GM06990 (cell line): ENCODE measurements at regions not wholly inside any gene's neighbourhood (a gene's known extent, or its start where the extent isn't known, plus 50 kb on each side); places are given as distances from the start of the nearest gene placed in this dataset.

Source experiments
- DNase-seq: peaks from one replicate; pipeline ENCODE4 v3.0.0-alpha.2; 2011; ENCODE audit not compliant: insufficient read length; ENCODE audit errors: extremely low read depth
- H3K27me3 ChIP-seq: replicated peaks from 2 replicates; pipeline ENCODE4 v1.6.0; 2011; ENCODE audit warnings: low read length; ENCODE audit not compliant: control insufficient read depth, insufficient read depth
- H3K36me3 ChIP-seq: 2 replicates; pipeline ENCODE4 v1.5.1; 2011; ENCODE audit warnings: low read length; ENCODE audit not compliant: control insufficient read depth, insufficient read depth
- H3K4me3 ChIP-seq: replicated peaks from 2 replicates; pipeline ENCODE4 v1.5.1; 2011; ENCODE audit warnings: low read depth, mild to moderate bottlenecking, control low read depth, low read length
- CTCF ChIP-seq: IDR thresholded peaks from 2 replicates; pipeline ENCODE4 v1.5.1; 2011; ENCODE audit warnings: low read length, control low read depth, mild to moderate bottlenecking, inconsistent platforms; ENCODE audit not compliant: insufficient read depth, poor library complexity, severe bottlenecking

- DNase-seq: no peak
- H3K4me3 ChIP-seq: no peak overlapping the region
- H3K27me3 ChIP-seq: no peaks in the 10 kb centered on the region
- no peak for TF ChIP-seq CTCF
- H3K36me3 ChIP-seq: no peaks in the 10 kb centered on the region
Measured at GRCh38 chr18:24761765-24762164, 301.3 kb downstream of the HRH4 start.

- no peak overlapping the region for H3K4me3 ChIP-seq
- no peaks in the 10 kb centered on the region for H3K27me3 ChIP-seq
- TF ChIP-seq CTCF: no peak
- DNase-seq: no peak
- H3K36me3 ChIP-seq: no peaks in the 10 kb centered on the region
Measured at GRCh38 chr18:24762511-24762910, 302.1 kb downstream of the HRH4 start.

- Histone ChIP-seq H3K4me3 (no peak overlapping the region), H3K36me3 (no peaks in the 10 kb centered on the region), H3K27me3 (no peaks in the 10 kb centered on the region)
- DNase-seq: no peak
- no peak for TF ChIP-seq CTCF
Measured at GRCh38 chr18:24763765-24764513, 303.5 kb downstream of the HRH4 start.

- DNase-seq: no peak
- Histone ChIP-seq H3K4me3 (no peak overlapping the region), H3K27me3 (no peaks in the 10 kb centered on the region), H3K36me3 (no peaks in the 10 kb centered on the region)
- TF ChIP-seq CTCF: no peak
Measured at GRCh38 chr18:24764766-24765165, 304.3 kb downstream of the HRH4 start.

- TF ChIP-seq CTCF: no peak
- no peaks in the 10 kb centered on the region for H3K27me3 ChIP-seq
- no peak overlapping the region for H3K4me3 ChIP-seq
- DNase-seq: no peak
- no peaks in the 10 kb centered on the region for H3K36me3 ChIP-seq
Measured at GRCh38 chr18:24766376-24766775, 305.9 kb downstream of the HRH4 start.

- Histone ChIP-seq H3K36me3 (no peaks in the 10 kb centered on the region), H3K27me3 (no peaks in the 10 kb centered on the region), H3K4me3 (no peak overlapping the region)
- TF ChIP-seq CTCF: no peak
- DNase-seq: no peak
Measured at GRCh38 chr18:24770311-24771024, 310.0 kb downstream of the HRH4 start.
